BE2C (cell line): ENCODE measurements at regions not wholly inside any gene's neighbourhood (a gene's known extent, or its start where the extent isn't known, plus 50 kb on each side); places are given as distances from the start of the nearest gene placed in this dataset.

ENCODE experiments used
- DNase-seq: peaks from one replicate; pipeline ENCODE4 v3.0.0-alpha.2; 2020
- H3K27me3 ChIP-seq: fragments of 250-450 bp; sonication (Bioruptor Pico); 2 replicates; pipeline ENCODE4 v1.5.1; 2020; ENCODE audit warnings: mild to moderate bottlenecking
- H3K36me3 ChIP-seq: fragments of 250-450 bp; sonication (Bioruptor Pico); 2 replicates; pipeline ENCODE4 v1.5.1; 2020; ENCODE audit warnings: mild to moderate bottlenecking
- H3K4me1 ChIP-seq: fragments of 250-450 bp; sonication (Bioruptor Pico); 2 replicates; pipeline ENCODE4 v1.5.1; 2020
- H3K4me3 ChIP-seq: 2 replicates; pipeline ENCODE4 v1.5.1; 2011; ENCODE audit warnings: low read depth, low read length
- H3K9me3 ChIP-seq: fragments of 250-450 bp; sonication (Bioruptor Pico); 2 replicates; pipeline ENCODE4 v1.5.1; 2020
- TF ChIP-seq, protein P1 (sequence below): IDR thresholded peaks from 2 replicates; pipeline ENCODE4 v1.5.1; 2012; ENCODE audit warnings: mild to moderate bottlenecking, low read depth, low read length

DNA sequence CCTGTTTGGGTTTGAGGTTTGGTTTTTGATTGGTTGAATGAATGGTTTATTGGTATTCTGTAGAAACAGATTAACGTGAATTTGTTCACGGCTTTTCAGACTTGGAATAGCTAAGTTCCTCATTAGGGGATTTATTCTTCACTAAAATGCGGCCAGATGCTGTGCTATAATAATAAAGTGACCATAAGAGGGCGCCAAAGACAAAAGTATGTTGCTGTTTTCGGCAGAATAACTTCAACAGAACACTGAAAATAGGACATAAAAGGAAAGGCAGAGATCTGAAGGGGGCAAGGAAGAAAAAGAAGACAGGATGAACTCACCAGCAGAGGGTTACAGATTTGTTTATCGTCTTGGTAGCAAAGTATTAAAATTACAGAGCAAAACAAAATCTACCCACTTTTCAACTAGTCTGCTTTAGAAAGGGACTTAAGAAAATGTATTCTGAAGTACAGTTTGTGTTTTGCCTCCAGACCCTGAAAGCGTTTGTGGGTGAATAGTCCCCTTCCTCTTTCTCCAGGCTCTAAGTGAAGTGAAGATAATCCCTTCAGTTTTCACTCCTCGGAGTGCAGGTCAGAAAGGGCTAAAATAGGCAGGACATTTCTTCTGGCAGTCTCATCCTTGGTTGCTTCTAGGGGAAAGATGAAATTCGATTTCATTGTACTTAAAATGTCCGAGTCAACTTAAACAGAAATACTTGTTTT, 147.6 kb downstream of the IL20RB start:
- TF ChIP-seq, protein P1, sequence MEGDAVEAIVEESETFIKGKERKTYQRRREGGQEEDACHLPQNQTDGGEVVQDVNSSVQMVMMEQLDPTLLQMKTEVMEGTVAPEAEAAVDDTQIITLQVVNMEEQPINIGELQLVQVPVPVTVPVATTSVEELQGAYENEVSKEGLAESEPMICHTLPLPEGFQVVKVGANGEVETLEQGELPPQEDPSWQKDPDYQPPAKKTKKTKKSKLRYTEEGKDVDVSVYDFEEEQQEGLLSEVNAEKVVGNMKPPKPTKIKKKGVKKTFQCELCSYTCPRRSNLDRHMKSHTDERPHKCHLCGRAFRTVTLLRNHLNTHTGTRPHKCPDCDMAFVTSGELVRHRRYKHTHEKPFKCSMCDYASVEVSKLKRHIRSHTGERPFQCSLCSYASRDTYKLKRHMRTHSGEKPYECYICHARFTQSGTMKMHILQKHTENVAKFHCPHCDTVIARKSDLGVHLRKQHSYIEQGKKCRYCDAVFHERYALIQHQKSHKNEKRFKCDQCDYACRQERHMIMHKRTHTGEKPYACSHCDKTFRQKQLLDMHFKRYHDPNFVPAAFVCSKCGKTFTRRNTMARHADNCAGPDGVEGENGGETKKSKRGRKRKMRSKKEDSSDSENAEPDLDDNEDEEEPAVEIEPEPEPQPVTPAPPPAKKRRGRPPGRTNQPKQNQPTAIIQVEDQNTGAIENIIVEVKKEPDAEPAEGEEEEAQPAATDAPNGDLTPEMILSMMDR = peak; percentile 67
- peaks cover 38% of the 10 kb centered on the region for H3K27me3 ChIP-seq
- H3K9me3 ChIP-seq = no peaks in the 10 kb centered on the region; the same call in 1 of the 2 replicates
- H3K4me3 ChIP-seq = no peak overlapping the region
- peak; percentile 18 for DNase-seq
- no peaks in the 10 kb centered on the region for H3K36me3 ChIP-seq
- no peaks in the 10 kb centered on the region for H3K4me1 ChIP-seq

DNA sequence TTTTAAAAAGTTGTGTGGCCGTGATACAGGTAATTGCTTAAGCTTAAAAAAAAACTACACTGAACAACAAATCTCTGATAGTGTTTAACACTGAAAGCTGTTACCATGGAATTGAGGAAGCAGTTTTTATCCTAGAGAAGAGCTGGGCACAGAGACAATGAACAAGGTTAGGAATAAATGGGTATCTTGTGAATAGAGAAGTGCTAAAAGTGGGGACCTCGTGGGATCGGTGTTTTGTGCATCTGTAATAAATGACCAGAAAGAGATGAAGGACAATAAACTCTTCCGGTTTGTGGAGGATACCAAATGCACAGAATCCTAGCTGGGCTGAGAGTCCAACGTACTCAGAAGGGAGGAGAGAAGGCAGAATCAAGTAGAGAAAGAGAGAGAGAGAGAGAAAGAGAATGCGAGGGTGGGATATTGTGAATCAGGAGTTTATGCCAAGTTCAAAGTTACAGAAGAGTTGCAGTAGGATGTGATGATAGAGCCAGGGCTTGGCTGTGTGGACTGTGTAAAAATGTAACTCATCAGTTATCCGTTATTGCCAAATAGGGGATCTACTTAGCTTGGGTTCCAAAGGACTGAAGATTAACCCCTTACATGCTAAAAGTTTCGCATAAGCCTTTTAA, 148.9 kb downstream of the IL20RB start:
- peaks cover 38% of the 10 kb centered on the region for H3K27me3 ChIP-seq
- no peaks in the 10 kb centered on the region for H3K4me1 ChIP-seq
- H3K4me3 ChIP-seq = no peak overlapping the region
- TF ChIP-seq, protein P1 = no peak
- H3K36me3 ChIP-seq = no peaks in the 10 kb centered on the region
- no peak for DNase-seq
- H3K9me3 ChIP-seq = no peaks in the 10 kb centered on the region

DNA sequence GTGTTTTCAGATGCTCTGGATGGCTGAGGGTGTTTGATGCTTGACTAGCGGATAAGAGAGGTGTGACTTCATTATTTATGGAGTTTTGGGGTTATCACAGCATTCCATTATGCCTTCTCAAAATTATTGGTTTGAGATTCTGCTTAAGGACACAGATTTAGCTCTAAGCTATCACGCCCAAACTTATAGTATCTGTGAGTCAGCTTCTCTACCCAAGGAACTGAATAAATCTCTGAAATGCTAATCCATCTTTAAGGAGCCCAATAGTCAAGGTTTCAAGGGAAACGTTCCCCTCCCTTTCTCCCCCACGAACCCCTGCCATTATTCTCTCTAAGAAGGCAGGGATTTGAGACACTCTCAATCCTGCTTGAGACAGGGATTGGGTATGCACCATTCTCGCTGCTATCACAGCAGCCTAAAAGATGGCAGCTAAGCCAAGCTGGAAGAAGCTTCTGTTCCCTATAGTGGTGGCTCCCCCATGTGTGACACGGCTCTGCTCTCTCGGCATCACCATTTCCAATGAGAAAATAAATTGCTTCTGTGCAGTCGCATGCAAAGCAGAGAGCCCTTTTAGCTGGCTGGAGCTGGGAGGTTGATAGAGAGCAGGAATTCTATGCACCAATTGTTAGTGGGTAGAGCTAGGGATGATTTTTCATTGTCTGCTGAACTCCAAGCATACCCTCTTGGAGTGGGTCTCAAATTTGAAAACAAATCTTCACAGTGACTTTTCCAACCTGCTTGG, 151.1 kb downstream of the IL20RB start:
- TF ChIP-seq, protein P1 = no peak
- H3K36me3 ChIP-seq = no peaks in the 10 kb centered on the region
- DNase-seq = no peak
- H3K27me3 ChIP-seq = peaks cover 38% of the 10 kb centered on the region
- no peak overlapping the region for H3K4me3 ChIP-seq
- H3K4me1 ChIP-seq = no peaks in the 10 kb centered on the region
- H3K9me3 ChIP-seq = no peaks in the 10 kb centered on the region

DNA sequence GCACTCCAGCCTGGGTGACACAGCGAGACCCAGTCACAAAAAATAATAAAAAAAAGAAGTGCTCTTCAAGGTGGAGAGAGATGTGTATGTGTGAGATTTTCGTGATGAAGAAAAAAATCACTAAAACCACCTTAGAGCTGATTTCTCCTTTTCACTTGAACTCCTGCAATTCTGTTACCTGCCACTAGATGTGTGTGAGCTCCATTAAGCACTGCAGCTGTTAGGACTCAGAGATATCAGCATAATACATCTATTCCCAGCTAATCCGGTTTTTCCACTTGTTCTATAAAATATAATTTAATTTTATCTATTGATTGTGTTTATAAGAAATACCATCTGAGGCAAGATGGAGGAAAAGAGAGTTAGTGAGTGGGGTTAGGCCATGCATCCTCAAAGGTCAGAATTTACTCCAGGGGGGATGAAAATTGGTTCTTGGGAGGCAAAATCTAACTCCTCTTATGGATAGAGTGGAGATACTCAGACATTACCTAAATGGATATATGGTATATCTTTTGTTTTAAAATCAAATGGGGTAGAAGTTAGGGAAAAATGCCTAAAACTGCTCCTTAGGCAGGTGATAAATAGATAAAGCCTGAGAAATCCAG, 152.7 kb downstream of the IL20RB start:
- no peak overlapping the region for H3K4me3 ChIP-seq

DNA sequence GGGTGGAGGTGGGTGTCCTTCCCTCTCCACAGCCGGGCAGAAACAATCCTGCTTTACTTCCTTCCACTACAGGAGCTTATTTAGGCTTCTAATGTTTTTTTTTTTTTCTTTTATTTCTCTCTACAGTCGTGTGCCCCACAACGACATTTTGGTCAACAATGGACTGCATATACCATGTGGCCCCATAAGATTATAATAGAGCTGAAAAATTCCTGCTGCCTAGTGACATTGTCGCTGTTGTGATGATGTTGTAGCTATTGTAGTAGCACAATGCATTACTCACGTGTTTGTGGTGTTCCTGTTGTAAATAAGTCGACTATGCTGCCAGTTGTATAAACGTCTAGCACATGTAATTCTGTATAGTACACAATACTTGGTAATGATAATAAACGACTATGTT, 153.7 kb downstream of the IL20RB start:
- no peaks in the 10 kb centered on the region for H3K9me3 ChIP-seq
- H3K4me1 ChIP-seq = no peaks in the 10 kb centered on the region
- DNase-seq = no peak
- no peak overlapping the region for H3K4me3 ChIP-seq
- peaks cover 26% of the 10 kb centered on the region for H3K27me3 ChIP-seq
- no peaks in the 10 kb centered on the region for H3K36me3 ChIP-seq
- TF ChIP-seq, protein P1 = no peak

More for the DNA sequence above, 152.7 kb downstream of the IL20RB start:
- Histone ChIP-seq H3K4me1 (no peaks in the 10 kb centered on the region), H3K27me3 (peaks cover 33% of the 10 kb centered on the region), H3K36me3 (no peaks in the 10 kb centered on the region), H3K9me3 (no peaks in the 10 kb centered on the region)
- TF ChIP-seq, protein P1 = peak; percentile 89
- peak; percentile 25 for DNase-seq
